M059J (cell line): ENCODE measurements at regions not wholly inside any gene's neighbourhood (a gene's known extent, or its start where the extent isn't known, plus 50 kb on each side); places are given as distances from the start of the nearest gene placed in this dataset.

Source experiments
- DNase-seq: peaks from one replicate; pipeline ENCODE4 v3.0.0-alpha.2; 2012; ENCODE audit warnings: low read depth

DNA sequence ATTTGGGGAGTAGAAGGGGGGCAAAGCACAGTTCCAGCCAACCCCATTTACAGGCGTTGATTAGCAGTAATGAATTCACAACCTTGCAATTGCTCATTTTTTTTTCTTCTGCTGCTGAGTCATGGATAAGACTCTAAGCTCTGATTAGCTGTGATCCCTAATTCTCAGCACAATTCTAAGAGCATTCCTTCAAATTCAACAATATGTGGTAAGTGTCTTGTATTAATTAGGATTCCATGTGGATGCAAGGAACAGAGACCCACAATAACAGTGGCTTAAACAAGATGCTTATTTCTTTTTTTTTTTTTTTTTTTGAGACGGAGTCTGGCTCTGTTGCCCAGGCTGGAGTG, 133.4 kb downstream of the PALM2AKAP2 start:
- DNase-seq = no peak

DNA sequence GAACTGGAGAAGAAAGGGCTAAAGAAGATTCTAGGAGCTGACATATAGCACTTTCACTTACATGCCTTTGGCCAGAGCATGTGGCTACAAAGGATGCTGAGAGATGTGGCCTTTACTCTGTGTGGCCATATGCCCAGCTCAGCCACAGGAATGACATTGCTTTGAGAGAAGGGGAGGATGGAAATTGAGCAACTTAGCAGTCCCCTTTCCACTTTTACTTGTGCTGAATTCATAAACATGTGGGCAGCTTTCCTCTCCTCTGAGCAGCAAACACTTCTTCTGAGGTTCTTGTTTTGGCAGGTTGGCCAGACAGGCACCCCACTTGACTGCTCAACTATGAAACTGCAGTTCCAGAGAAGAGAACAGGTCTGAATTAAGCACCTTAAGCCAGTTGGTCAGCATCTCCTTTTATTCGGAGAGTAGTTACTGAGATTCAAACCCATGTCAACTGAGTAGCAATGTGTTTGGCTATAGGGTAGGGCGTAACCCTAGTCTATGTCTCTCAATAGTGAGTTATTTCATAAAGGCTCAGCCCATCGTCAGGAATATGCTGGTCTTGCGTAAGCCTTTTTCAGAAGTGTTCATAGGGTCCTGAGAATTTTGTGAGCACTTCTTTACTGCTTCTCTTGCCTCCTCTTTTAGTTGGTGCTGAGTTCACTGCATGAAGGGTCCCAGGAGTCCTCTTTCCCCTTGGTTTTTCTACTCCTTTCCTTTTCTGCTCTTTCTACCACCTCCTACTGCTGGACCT, 134.5 kb downstream of the PALM2AKAP2 start:
- DNase-seq = peak; percentile 85

DNA sequence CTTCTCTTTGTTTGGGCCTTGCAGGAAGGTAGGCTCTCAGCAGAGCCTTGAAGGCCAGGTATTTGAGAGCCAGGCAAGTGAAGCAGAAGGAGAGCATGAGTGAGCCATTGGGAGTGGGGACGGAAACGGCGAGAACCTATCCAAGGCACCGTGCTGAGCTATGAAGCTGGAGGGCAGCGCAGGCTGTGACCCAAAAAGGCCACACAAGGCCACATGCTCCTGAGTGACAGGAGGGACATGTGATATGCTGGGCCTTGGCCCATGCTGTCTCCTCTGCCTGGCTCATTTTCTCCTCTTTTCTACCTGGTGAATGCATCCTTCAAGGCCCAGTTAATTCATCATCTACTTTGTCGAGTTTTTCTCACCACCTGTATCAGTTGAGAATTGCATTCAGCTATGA, 136.3 kb downstream of the PALM2AKAP2 start:
- DNase-seq = no peak

DNA sequence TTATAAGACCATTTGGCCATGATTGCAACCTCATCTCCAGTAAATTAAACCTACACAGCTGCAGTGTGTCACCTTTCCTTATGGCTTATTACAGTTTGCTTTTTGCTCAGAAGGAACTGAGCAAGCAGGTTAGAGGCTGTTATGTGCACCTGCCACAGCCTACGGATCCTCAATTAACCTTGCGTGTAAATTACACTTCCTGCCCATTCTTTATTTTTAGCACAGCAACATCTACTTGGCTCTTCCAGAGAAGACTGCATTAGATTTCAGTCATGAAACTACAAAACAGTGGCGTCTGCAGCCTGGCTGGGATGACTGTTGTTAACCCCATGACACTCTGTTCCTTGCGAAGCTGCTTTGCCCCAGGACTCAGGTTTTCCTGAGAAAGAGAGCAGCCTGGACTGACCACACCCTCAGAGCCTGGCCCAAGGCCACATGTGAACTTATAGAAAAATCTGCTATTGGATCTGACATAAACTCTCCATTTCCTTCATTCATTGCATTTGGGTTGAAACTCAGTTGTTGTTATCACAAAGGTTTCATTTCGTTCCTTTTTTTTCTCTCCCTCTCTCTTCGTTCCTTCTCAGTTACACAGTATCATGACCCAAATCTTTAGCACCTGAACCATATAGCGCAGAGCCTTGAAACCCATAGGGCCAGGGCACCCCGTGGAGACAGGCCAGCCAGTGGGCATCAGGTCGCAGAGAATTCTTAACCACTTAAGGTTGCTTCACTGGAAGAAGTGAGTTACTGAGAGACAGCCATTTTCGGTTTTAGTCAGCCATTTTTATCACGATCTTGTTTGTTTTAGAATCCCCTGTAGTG, 138.6 kb downstream of the PALM2AKAP2 start:
- no peak for DNase-seq

DNA sequence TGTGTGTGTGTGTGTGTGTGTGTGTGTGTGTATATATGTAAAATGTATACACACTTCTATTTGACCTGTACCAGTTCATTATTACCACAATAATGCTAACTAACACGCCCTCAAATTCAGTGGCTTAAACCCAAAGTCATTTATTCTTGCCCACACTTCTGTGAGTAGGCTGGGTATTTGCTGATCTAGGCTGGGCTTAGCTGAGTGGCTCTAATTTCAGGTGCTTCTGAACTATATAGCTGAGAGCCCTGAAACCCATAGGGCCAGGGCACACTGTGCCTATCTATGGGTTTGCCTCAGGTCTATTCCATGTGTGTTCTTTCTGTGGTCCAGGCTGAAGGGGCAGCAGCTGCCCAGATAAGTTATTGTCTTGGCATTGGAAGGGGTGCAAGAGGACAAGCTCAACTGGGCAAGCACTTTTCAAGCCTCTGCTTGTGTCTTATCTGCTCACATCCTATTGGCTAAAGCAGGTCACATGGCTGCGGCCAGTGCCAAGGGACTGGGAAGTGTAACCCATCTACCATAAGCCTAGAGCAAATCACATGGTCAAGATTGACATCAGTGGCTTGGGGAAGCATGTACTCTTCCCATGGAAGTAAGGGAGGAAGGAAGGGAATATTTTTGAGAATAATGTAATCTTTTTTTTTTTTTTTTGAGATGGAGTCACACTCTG, 139.9 kb downstream of the PALM2AKAP2 start:
- no peak for DNase-seq

GRCh38 chr9:109922617-109923470, 142.8 kb downstream of the PALM2AKAP2 start:
- DNase-seq = no peak

DNA sequence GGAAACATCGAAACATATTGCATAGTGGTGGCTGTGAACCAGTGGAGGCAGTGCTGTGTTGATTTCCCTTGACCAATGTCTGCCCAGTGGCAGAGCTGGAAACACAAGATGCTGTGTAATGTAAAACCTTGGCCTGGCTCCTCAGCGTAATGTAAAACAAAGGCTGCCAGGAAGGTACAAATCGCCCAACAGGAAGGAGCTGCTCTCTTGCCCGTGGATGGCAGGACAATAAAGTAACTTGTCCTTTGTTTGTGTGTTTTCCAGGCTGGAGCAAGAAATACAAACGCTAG, 143.4 kb downstream of the PALM2AKAP2 start:
- DNase-seq = no peak

DNA sequence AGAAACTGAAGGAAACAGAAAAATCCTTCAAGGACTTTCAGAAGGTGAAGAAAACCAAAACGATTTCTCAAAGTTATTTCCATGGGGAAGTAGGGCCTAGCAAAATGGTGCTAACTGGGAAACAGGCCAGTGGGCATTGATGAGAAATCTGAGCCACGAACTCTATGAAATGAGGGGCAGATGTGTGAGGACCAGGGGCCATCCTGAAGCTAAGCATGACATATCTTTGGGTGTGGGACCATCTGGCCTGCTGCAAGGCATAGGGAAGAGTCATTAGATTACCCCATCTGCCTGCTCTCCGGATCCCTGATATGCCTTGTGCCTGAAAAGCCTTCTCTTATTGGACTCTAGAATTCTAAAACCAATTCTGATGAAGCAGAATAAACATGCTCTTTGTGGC, 143.8 kb downstream of the PALM2AKAP2 start:
- DNase-seq = no peak

DNA sequence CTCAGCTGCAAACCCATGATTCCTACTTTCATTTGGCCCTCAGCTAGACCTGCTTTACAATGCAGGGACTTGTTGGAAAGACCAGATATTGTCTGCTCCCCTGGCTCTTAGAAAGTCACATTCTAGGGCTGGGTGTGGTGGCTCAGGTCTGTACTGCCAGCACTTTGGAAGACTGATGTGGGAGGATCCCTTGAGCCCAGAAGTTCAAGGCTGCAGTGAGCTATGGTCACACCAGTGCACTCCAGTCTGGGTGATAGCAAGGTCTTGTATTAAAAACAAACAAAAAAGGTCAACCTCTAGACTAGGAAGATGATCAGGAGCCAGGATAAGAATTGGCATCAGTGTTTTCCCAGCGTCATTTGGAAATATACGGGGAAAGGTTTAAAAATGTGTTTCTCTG, 145.8 kb downstream of the PALM2AKAP2 start:
- DNase-seq = no peak

- DNase-seq = no peak
Measured at GRCh38 chr9:109926421-109926869, 146.4 kb downstream of the PALM2AKAP2 start.

- no peak for DNase-seq
Measured at GRCh38 chr9:109931623-109932022, 151.6 kb downstream of the PALM2AKAP2 start.

GRCh38 chr9:109934136-109934856, 154.3 kb downstream of the PALM2AKAP2 start:
- no peak for DNase-seq

DNA sequence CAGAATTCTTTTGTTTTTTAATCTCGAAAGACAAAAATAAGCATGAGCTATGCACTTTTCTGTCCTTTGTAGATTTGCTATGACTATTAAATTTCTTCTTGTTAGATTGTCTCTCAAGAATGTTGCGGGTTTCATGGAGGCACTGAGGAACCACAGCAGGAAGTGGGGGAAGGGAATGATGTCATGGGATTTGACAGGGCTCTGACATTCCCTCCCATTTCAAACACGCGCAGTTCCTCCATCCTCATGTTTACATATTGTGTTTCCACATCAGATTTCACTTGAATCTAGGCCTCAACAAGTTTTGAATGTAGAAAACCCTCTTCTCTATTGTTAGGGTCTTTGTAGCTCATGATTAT, 154.8 kb downstream of the PALM2AKAP2 start:
- DNase-seq = peak; percentile 65

GRCh38 chr9:109935406-109936087, 155.5 kb downstream of the PALM2AKAP2 start:
- peak; percentile 21 for DNase-seq

- no peak for DNase-seq
Measured at GRCh38 chr9:109937861-109938453, 158.0 kb downstream of the PALM2AKAP2 start.

DNA sequence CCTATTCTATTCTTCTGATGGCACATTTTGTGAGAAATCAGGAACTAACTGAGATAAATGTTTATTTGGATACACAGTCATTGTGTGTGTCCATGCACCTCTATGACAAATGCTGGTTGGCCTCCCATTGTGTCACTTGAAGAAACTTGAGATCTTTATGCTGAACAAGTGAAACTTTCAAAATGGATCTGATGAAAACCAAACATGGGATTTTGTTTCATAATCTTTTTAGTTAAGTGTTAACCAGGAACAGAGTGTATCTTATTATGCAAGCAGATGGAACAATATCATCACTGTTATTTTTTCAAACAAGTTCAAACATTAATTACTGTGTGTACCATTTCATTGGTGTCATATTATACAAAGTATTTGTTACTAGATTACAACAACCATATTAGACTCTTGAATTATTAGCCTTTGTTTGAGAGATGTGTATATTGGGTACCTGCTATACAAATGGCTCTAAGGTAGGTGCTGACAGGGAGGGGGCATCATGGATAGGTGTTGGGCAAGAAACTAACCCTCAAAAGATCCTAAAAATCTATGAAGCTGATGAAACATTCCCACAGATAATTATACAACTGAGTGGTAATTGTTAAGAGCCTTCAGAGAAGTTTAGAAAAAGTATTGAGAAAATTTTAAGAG, 159.8 kb downstream of the PALM2AKAP2 start:
- DNase-seq = no peak

- no peak for DNase-seq
Measured at GRCh38 chr9:109940561-109940960, 160.6 kb downstream of the PALM2AKAP2 start.

DNA sequence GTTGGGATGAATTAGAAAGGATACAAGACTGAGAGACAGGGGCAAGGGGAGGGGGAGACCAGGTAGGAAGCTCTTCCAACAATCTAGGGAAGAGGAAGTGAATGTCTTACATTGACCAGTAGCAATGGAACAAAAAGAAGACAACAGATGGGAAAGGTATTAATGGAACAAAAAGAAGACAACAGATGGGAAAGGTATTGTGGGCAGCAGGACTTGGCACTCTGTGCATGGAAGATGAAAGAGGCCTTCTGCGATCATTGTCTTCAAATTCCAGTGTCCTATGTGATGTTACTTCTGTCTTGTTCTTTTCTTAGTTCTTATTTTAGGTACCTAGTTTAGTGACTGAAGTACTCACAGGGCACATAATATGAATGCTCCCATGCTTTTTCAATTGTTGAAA, 161.8 kb downstream of the PALM2AKAP2 start:
- DNase-seq = no peak

DNA sequence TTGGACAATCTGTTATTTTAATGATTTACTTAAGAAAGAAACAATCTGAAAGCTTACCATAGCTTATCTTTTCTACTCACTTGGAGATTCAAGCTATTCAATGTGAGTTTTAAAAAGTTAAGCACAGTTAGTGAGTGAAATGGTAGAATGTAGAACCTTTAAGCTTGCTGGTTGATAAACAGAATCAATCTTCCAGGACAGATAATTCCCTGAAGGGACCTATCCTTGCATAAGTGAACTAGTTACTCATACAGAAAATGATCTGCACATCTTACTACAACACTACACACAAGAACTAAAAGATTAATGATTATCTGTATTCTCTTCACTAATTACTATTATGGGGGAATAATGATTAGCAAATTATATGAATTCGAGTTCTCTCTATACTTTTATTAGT, 165.6 kb downstream of the PALM2AKAP2 start:
- no peak for DNase-seq

DNA sequence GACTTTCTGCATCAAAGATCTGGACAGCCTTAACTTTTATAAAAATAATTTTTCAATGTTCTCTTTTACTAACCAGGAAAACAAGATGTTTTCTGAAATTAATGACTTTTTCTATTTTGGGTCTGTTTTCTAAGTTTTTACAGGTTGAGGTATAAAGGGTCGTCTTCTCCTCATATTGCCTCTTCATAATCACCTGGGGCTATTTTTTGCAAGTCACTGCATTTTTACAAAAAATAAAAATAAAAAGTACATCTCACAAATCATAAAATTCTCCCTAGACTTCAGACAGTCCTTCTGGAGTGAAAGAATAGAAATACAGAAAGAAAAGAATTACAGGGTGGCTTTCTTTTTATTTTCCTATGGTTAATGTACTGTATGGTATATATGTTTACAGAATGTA, 168.5 kb downstream of the PALM2AKAP2 start:
- DNase-seq = no peak
